GM12865 (cell line): ENCODE measurements at regions not wholly inside any gene's neighbourhood (a gene's known extent, or its start where the extent isn't known, plus 50 kb on each side); places are given as distances from the start of the nearest gene placed in this dataset.

Experiments
- DNase-seq: peaks from one replicate; pipeline ENCODE4 v3.0.0; 2010; ENCODE audit warnings: low read depth
- H3K4me3 ChIP-seq: 2 replicates; pipeline ENCODE4 v1.5.1; 2011; ENCODE audit warnings: mild to moderate bottlenecking, low read depth, low read length, control low read depth
- TF ChIP-seq, protein P1 (sequence below): IDR thresholded peaks from 2 replicates; pipeline ENCODE4 v1.5.1; 2011; ENCODE audit warnings: low read length, control low read depth, low read depth, inconsistent platforms; ENCODE audit not compliant: insufficient read depth; ENCODE audit errors: missing control alignments

- DNase-seq = no peak
- no peak overlapping the region for H3K4me3 ChIP-seq
- TF ChIP-seq, protein P1, sequence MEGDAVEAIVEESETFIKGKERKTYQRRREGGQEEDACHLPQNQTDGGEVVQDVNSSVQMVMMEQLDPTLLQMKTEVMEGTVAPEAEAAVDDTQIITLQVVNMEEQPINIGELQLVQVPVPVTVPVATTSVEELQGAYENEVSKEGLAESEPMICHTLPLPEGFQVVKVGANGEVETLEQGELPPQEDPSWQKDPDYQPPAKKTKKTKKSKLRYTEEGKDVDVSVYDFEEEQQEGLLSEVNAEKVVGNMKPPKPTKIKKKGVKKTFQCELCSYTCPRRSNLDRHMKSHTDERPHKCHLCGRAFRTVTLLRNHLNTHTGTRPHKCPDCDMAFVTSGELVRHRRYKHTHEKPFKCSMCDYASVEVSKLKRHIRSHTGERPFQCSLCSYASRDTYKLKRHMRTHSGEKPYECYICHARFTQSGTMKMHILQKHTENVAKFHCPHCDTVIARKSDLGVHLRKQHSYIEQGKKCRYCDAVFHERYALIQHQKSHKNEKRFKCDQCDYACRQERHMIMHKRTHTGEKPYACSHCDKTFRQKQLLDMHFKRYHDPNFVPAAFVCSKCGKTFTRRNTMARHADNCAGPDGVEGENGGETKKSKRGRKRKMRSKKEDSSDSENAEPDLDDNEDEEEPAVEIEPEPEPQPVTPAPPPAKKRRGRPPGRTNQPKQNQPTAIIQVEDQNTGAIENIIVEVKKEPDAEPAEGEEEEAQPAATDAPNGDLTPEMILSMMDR = no peak
Observed at GRCh38 chr18:78192054-78192453, 787.6 kb upstream of the SALL3 start.

DNA sequence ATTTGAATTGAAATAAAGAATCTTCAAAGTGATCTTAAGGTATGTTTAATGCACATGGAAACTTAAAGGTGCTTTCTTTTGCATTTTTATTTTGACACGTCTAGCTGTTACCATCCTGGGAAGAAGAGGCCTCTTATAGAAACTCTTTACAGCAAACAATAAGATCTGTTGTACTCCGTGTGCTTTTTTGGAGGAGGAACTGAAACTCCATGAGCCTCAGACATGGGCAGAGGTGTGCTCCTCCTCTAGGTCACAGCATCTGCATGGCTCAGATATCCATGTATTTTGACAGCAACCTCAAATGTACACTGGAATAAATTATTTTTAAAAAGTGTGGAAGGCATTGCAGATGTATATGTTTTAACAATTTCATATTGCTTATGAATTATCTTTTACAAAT, 783.3 kb upstream of the SALL3 start:
- no peak for DNase-seq
- no peak overlapping the region for H3K4me3 ChIP-seq
- TF ChIP-seq, protein P1 = no peak

GRCh38 chr18:78199002-78199401, 780.6 kb upstream of the SALL3 start:
- no peak overlapping the region for H3K4me3 ChIP-seq
- TF ChIP-seq, protein P1 = no peak
- no peak for DNase-seq

- TF ChIP-seq, protein P1 = no peak
Observed at GRCh38 chr18:78199611-78200010, 780.0 kb upstream of the SALL3 start.

GRCh38 chr18:78207942-78208341, 771.7 kb upstream of the SALL3 start:
- TF ChIP-seq, protein P1 = no peak

More at GRCh38 chr18:78199611-78200010, 780.0 kb upstream of the SALL3 start:
- no peak overlapping the region for H3K4me3 ChIP-seq
- DNase-seq = no peak

GRCh38 chr18:78208461-78208860, 771.2 kb upstream of the SALL3 start:
- no peak for DNase-seq
- TF ChIP-seq, protein P1 = no peak
- no peak overlapping the region for H3K4me3 ChIP-seq

More at GRCh38 chr18:78207942-78208341, 771.7 kb upstream of the SALL3 start:
- H3K4me3 ChIP-seq = no peak overlapping the region
- no peak for DNase-seq

- H3K4me3 ChIP-seq = no peak overlapping the region
- DNase-seq = no peak
- TF ChIP-seq, protein P1 = no peak
Observed at GRCh38 chr18:78213361-78213994, 766.1 kb upstream of the SALL3 start.
